ENCODE measurements at regions not wholly inside any gene's neighbourhood (a gene's known extent, or its start where the extent isn't known, plus 50 kb on each side); places are given as distances from the start of the nearest gene placed in this dataset.

DNA sequence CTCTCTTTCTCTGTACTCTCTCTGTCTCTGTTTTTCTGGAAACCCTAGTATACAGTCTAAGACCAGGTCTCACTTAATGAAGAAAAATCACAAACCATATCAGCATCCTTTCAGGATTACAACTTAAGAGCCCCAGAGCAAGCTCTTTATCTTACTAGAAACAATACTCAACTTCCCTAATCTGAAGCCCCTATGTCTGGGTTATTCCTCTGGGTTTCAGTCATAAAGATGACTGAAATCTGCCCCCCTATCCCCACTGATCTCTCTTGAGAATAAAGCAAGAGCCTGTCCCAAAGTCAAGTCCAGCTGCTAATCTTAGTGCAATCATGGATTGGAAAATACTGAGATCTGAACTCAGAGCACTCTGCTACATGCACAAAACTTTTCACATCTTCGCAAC lies 53.9 kb upstream of the PICALM start:
- H3K36me3 ChIP-seq: no peaks in the 10 kb centered on the region
- TF ChIP-seq, protein P1, sequence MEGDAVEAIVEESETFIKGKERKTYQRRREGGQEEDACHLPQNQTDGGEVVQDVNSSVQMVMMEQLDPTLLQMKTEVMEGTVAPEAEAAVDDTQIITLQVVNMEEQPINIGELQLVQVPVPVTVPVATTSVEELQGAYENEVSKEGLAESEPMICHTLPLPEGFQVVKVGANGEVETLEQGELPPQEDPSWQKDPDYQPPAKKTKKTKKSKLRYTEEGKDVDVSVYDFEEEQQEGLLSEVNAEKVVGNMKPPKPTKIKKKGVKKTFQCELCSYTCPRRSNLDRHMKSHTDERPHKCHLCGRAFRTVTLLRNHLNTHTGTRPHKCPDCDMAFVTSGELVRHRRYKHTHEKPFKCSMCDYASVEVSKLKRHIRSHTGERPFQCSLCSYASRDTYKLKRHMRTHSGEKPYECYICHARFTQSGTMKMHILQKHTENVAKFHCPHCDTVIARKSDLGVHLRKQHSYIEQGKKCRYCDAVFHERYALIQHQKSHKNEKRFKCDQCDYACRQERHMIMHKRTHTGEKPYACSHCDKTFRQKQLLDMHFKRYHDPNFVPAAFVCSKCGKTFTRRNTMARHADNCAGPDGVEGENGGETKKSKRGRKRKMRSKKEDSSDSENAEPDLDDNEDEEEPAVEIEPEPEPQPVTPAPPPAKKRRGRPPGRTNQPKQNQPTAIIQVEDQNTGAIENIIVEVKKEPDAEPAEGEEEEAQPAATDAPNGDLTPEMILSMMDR (IDR thresholded peaks at IDR 0.05): no peak
- intact Hi-C loops (cut with DNase I): no loop called here
- DNase-seq: no peak
- H3K4me1 ChIP-seq: no peaks in the 10 kb centered on the region
- no peak overlapping the region for H3K27ac ChIP-seq
- H3K4me3 ChIP-seq: no peak overlapping the region
- H3K27me3 ChIP-seq: no peaks in the 10 kb centered on the region
- ATAC-seq: no peak
- no peaks in the 10 kb centered on the region for H3K9me3 ChIP-seq

DNA sequence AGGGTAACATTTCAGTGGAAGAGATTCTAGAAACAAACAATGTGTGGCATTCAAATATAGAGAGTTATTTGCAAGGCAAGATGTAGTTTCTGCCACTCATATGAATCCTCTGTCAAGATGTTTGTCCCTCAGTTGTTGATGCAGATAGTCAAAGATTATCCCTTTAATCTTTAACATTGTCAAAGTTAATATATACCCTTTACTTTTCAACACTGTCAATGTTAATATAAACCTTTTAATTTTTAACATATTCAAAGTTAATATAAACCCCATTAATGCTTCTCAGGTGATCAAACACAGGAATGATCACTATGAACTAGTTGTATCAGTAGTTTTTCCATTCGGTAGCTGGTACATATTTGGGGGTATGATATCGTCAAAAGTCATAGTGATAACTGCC lies 51.9 kb upstream of the PICALM start:
- Histone ChIP-seq H3K36me3 (no peaks in the 10 kb centered on the region), H3K27ac (no peak overlapping the region), H3K27me3 (no peaks in the 10 kb centered on the region), H3K4me1 (no peaks in the 10 kb centered on the region), H3K9me3 (no peaks in the 10 kb centered on the region), H3K4me3 (no peak overlapping the region)
- intact Hi-C loops (cut with DNase I): no loop called here
- TF ChIP-seq, protein P1 (IDR thresholded peaks at IDR 0.05): no peak
- no peak for DNase-seq
- ATAC-seq: no peak

DNA sequence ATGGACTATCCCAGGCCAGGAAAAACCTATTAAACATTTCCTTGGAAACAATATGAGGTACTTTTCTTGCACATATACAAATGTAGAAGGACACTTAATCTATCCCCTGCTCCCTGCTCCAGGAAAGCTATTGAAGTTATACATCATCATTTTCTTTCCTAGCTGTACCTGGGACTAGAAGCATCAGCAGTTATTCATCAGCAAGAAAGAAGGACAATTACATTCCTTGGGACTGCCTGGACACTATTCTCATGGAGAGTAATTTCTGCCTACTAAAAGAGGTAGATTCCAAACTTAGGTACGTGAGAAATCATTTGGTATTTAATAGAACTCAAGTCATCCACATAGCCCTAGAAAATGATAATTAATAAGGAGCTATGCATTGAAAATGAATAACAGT lies 51.0 kb upstream of the PICALM start:
- Histone ChIP-seq H3K9me3 (no peaks in the 10 kb centered on the region), H3K27ac (no peak overlapping the region), H3K27me3 (no peaks in the 10 kb centered on the region), H3K36me3 (no peaks in the 10 kb centered on the region), H3K4me1 (no peaks in the 10 kb centered on the region), H3K4me3 (no peak overlapping the region)
- TF ChIP-seq, protein P1 (IDR thresholded peaks at IDR 0.05): no peak
- DNase-seq: no peak
- ATAC-seq: no peak
- intact Hi-C loops (cut with DNase I): no loop called here

DNA sequence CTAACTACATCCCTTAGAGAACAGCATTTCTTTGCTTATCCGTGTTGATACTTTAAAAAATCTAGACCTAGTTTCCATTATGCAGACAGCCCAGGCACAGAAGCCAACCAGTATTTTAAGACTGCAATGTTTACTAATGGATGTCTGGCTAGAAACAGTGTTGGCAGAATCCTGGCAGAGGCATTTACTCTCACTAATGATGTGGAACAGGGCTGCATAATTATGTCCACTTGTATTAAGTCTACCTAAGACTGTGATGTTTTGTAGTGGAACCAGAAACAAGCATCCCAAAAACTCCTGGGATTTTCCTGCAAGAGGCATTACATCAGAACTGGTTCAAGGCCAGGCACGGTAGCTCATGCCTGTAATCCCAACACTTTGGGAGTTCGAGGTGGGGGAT lies 50.2 kb upstream of the PICALM start:
- Histone ChIP-seq H3K4me3 (no peak overlapping the region), H3K36me3 (no peaks in the 10 kb centered on the region), H3K4me1 (no peaks in the 10 kb centered on the region), H3K9me3 (no peaks in the 10 kb centered on the region), H3K27ac (no peak overlapping the region), H3K27me3 (no peaks in the 10 kb centered on the region)
- intact Hi-C loops (cut with DNase I): no loop called here
- TF ChIP-seq, protein P1 (IDR thresholded peaks at IDR 0.05): no peak
- DNase-seq: no peak
- no peak for ATAC-seq

Measured in upper lobe of right lung (tissue), 1 donor.